Astrocyte (in vitro differentiated cells and primary cell): ENCODE measurements at regions not wholly inside any gene's neighbourhood (a gene's known extent, or its start where the extent isn't known, plus 50 kb on each side); places are given as distances from the start of the nearest gene placed in this dataset.

Experiments
- DNase-seq: peaks from one replicate; pipeline ENCODE4 v3.0.0-alpha.2; 2010; ENCODE audit warnings: low read depth
- FAIRE-seq: peaks from 2 replicates; lab custom pipeline; 2011; peaks lifted over from hg19 to GRCh38; lab: Jason Lieb, UNC
- H2AFZ ChIP-seq: 2 replicates; pipeline ENCODE4 v1.6.0; 2012; ENCODE audit warnings: low read depth, low read length, inconsistent platforms
- H3K27ac ChIP-seq: 2 replicates; pipeline ENCODE4 v1.5.1; 2011; ENCODE audit warnings: low read depth, low read length, inconsistent platforms
- H3K27me3 ChIP-seq: 2 replicates; pipeline ENCODE4 v1.6.0; 2011; ENCODE audit warnings: low read length, inconsistent platforms; ENCODE audit not compliant: insufficient read depth
- H3K36me3 ChIP-seq: 2 replicates; pipeline ENCODE4 v1.5.1; 2011; ENCODE audit warnings: low read length, inconsistent platforms; ENCODE audit not compliant: insufficient read depth
- H3K4me1 ChIP-seq: 2 replicates; pipeline ENCODE4 v1.5.1; 2011; ENCODE audit warnings: low read length, inconsistent platforms; ENCODE audit not compliant: insufficient read depth
- H3K4me2 ChIP-seq: 2 replicates; pipeline ENCODE4 v1.6.0; 2012; ENCODE audit warnings: low read length, inconsistent platforms
- H3K4me3 ChIP-seq: 2 replicates; pipeline ENCODE4 v1.5.1; 2011; ENCODE audit warnings: low read depth, mild to moderate bottlenecking, low read length, inconsistent platforms; ENCODE audit not compliant: insufficient read depth
- H3K79me2 ChIP-seq: 2 replicates; pipeline ENCODE4 v1.6.0; 2012; ENCODE audit warnings: mild to moderate bottlenecking, low read length, inconsistent platforms; ENCODE audit not compliant: insufficient read depth
- H3K9ac ChIP-seq: 2 replicates; pipeline ENCODE4 v1.6.0; 2012; ENCODE audit warnings: mild to moderate bottlenecking, low read length, inconsistent platforms
- H3K9me3 ChIP-seq: 2 replicates; pipeline ENCODE4 v1.5.1; 2012; ENCODE audit warnings: low read depth, mild to moderate bottlenecking, low read length, inconsistent platforms; ENCODE audit not compliant: insufficient read depth
- H4K20me1 ChIP-seq: 2 replicates; pipeline ENCODE4 v1.6.0; 2012; ENCODE audit warnings: low read length, inconsistent platforms; ENCODE audit not compliant: insufficient read depth
- H3K27ac Mint-ChIP-seq: one replicate; pipeline ENCODE4 v1.8.0; 2021; ENCODE audit warnings: mild to moderate bottlenecking, mixed read lengths; ENCODE audit not compliant: unreplicated experiment
- H3K27me3 Mint-ChIP-seq: one replicate; pipeline ENCODE4 v1.8.0; 2021; ENCODE audit warnings: low read depth, mixed read lengths; ENCODE audit not compliant: unreplicated experiment
- H3K36me3 Mint-ChIP-seq: one replicate; pipeline ENCODE4 v1.8.0; 2021; ENCODE audit warnings: low read depth, mixed read lengths; ENCODE audit not compliant: unreplicated experiment
- H3K4me1 Mint-ChIP-seq: one replicate; pipeline ENCODE4 v1.8.0; 2021; ENCODE audit warnings: low read depth, mixed read lengths; ENCODE audit not compliant: unreplicated experiment
- H3K4me3 Mint-ChIP-seq: one replicate; pipeline ENCODE4 v1.8.0; 2021; ENCODE audit warnings: mild to moderate bottlenecking, moderate library complexity, mixed read lengths; ENCODE audit not compliant: unreplicated experiment
- H3K9me3 Mint-ChIP-seq: one replicate; pipeline ENCODE4 v1.8.0; 2021; ENCODE audit warnings: mild to moderate bottlenecking, mixed read lengths; ENCODE audit not compliant: unreplicated experiment
- CTCF ChIP-seq: IDR thresholded peaks from 2 replicates; pipeline ENCODE4 v1.5.1; 2011; ENCODE audit warnings: low read depth, mild to moderate bottlenecking, inconsistent platforms, low read length, moderate library complexity; ENCODE audit not compliant: insufficient read depth
- EZH2 ChIP-seq: IDR thresholded peaks from 2 replicates; pipeline ENCODE4 v1.6.1; 2012; ENCODE audit warnings: mild to moderate bottlenecking, low read length, inconsistent platforms; ENCODE audit not compliant: insufficient read depth

GRCh38 chr3:180275176-180275575, 238.4 kb upstream of the PEX5L start:
- DNase-seq = no peak
- Mint-ChIP-seq H3K4me1 (peaks cover 16% of the 10 kb centered on the region), H3K27me3 (no peaks in the 10 kb centered on the region), H3K36me3 (no peaks in the 10 kb centered on the region), H3K4me3 (no peak overlapping the region), H3K27ac (no peak overlapping the region), H3K9me3 (peaks cover 3% of the 10 kb centered on the region)
- H3K9me3 ChIP-seq = no peaks in the 10 kb centered on the region
- H3K4me3 ChIP-seq = no peak overlapping the region
- no peaks in the 10 kb centered on the region for H3K27me3 ChIP-seq
- H2AFZ ChIP-seq = no peak overlapping the region
- no peaks in the 10 kb centered on the region for H3K79me2 ChIP-seq
- no peak overlapping the region for H3K27ac ChIP-seq
- TF ChIP-seq EZH2 (no peak), CTCF (no peak)
- no peaks in the 10 kb centered on the region for H3K4me1 ChIP-seq
- no peak overlapping the region for H3K4me2 ChIP-seq
- no peak overlapping the region for H3K9ac ChIP-seq
- FAIRE-seq = no peak
- H3K36me3 ChIP-seq = no peaks in the 10 kb centered on the region
- H4K20me1 ChIP-seq = no peaks in the 10 kb centered on the region

- Mint-ChIP-seq H3K9me3 (no peaks in the 10 kb centered on the region), H3K27ac (peak overlapping the region; percentile 77), H3K4me3 (no peak overlapping the region), H3K4me1 (peaks cover 16% of the 10 kb centered on the region), H3K27me3 (no peaks in the 10 kb centered on the region), H3K36me3 (no peaks in the 10 kb centered on the region)
- H3K9ac ChIP-seq = no peak overlapping the region
- no peaks in the 10 kb centered on the region for H3K79me2 ChIP-seq
- no peak overlapping the region for H3K27ac ChIP-seq
- H3K27me3 ChIP-seq = no peaks in the 10 kb centered on the region
- no peaks in the 10 kb centered on the region for H3K36me3 ChIP-seq
- H3K9me3 ChIP-seq = no peaks in the 10 kb centered on the region
- no peaks in the 10 kb centered on the region for H4K20me1 ChIP-seq
- no peaks in the 10 kb centered on the region for H3K4me1 ChIP-seq
- no peak for FAIRE-seq
- no peak overlapping the region for H3K4me3 ChIP-seq
- DNase-seq = peak; percentile 36
- H2AFZ ChIP-seq = no peak overlapping the region
- TF ChIP-seq EZH2 = no peak
- no peak for TF ChIP-seq CTCF
- H3K4me2 ChIP-seq = no peak overlapping the region
Measured at GRCh38 chr3:180277041-180277440, 240.3 kb upstream of the PEX5L start.

- Histone ChIP-seq H4K20me1 (no peaks in the 10 kb centered on the region), H3K27ac (no peak overlapping the region), H3K4me1 (no peaks in the 10 kb centered on the region), H2AFZ (no peak overlapping the region), H3K79me2 (no peaks in the 10 kb centered on the region), H3K9me3 (no peaks in the 10 kb centered on the region), H3K9ac (no peak overlapping the region), H3K36me3 (no peaks in the 10 kb centered on the region), H3K27me3 (no peaks in the 10 kb centered on the region), H3K4me3 (no peak overlapping the region), H3K4me2 (no peak overlapping the region)
- Mint-ChIP-seq H3K4me1 (peaks cover 16% of the 10 kb centered on the region), H3K27me3 (no peaks in the 10 kb centered on the region), H3K36me3 (no peaks in the 10 kb centered on the region), H3K9me3 (no peaks in the 10 kb centered on the region), H3K27ac (no peak overlapping the region), H3K4me3 (no peak overlapping the region)
- FAIRE-seq = no peak
- DNase-seq = no peak
- TF ChIP-seq EZH2 = no peak
- TF ChIP-seq CTCF = no peak
Measured at GRCh38 chr3:180278583-180279188, 241.9 kb upstream of the PEX5L start.
